ENCODE measurements at regions not wholly inside any gene's neighbourhood (a gene's known extent, or its start where the extent isn't known, plus 50 kb on each side); places are given as distances from the start of the nearest gene placed in this dataset.

DNA sequence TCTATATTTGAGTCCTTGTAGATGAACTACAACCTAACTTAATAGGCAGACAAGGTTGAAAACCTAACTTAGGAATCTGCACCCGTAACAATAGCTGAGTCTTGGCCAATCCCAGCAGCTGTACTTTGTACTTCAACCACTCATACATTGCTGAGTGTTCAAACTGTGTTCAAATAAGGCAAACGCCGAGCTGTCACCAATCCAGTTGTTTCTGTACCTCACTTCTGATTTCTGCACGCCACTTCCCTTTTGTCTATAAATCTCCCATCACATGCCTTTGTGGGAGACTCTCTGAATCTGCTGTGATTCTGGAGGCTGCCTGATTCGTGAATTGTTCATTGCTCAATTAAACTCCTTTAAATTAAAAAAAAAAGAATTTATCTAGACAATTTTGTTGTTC, 167.8 kb upstream of the TUT7 start:
- TF ChIP-seq, protein P1, sequence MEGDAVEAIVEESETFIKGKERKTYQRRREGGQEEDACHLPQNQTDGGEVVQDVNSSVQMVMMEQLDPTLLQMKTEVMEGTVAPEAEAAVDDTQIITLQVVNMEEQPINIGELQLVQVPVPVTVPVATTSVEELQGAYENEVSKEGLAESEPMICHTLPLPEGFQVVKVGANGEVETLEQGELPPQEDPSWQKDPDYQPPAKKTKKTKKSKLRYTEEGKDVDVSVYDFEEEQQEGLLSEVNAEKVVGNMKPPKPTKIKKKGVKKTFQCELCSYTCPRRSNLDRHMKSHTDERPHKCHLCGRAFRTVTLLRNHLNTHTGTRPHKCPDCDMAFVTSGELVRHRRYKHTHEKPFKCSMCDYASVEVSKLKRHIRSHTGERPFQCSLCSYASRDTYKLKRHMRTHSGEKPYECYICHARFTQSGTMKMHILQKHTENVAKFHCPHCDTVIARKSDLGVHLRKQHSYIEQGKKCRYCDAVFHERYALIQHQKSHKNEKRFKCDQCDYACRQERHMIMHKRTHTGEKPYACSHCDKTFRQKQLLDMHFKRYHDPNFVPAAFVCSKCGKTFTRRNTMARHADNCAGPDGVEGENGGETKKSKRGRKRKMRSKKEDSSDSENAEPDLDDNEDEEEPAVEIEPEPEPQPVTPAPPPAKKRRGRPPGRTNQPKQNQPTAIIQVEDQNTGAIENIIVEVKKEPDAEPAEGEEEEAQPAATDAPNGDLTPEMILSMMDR (conservative IDR thresholded peaks at IDR 0.05), result no peak
- TF ChIP-seq ZFX (IDR thresholded peaks at IDR 0.05), result no peak
- H3K27ac ChIP-seq, result no peak overlapping the region

DNA sequence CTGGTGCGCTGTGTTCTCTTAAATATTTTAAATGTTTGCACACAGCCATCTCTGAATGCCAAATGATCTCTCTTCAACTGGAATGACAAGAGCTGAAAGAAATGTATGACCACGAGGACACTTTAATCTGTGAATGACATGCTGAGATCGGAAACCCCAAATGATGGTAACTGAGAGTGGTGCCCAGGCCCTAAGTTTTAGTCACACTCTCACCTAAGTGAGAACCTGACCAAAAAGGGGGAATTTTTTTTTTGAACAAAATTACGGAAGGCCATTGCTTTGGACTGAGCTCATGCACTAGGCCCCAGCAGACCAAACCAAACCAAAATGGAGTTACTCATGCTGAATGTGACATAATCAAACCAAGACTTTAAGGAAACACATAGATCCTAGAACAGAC, 167.1 kb upstream of the TUT7 start:
- TF ChIP-seq, protein P1 (conservative IDR thresholded peaks at IDR 0.05), result no peak
- no peak for TF ChIP-seq ZFX (IDR thresholded peaks at IDR 0.05)
- no peak overlapping the region for H3K27ac ChIP-seq

DNA sequence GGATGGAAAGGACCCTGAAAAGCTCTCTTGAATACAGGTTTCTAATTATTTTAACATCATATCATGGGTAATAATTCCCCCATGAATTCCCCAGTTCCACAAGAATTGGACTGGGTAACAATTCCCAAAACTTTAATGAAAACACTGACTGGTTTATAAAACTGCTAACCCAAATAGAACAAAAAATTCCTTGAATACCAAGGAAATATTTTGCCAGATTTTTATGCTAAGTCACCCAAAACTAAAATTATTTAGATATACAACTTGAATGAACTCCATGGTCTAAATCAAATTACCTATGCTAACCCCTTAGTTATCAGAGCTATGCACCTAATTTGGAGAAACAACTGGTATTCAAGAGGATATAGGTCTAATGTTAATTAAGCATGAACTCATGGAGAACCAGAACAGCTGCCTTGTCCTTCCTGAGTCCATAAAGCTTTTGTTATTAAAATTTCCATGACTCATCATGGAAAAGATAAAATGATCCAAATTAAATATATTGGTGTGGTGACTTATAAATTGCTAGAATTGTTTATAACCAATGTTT, 164.9 kb upstream of the TUT7 start:
- H3K27ac ChIP-seq, result no peak overlapping the region
- TF ChIP-seq, protein P1 (conservative IDR thresholded peaks at IDR 0.05), result no peak
- no peak for TF ChIP-seq ZFX (IDR thresholded peaks at IDR 0.05)

DNA sequence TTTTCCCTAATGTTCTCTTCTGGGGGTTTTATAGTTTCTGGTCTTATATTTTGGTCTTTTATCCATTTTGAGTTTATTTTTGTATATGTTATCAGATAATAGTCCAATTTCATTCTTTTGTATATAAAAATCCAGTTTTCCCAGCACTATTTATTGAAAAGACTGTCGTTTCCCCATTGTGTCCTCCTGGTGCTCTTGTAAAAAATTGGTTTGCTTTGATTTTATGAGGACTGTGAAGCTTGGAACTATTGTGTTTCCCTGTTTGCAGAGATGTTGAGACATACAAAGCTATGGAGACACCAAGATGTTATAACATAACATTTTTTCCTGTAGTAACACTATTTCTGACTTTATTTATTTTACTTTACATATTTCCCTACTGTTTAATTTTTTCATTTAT, 163.3 kb upstream of the TUT7 start:
- H3K27ac ChIP-seq, result no peak overlapping the region
- no peak for TF ChIP-seq ZFX (IDR thresholded peaks at IDR 0.05)
- TF ChIP-seq, protein P1 (conservative IDR thresholded peaks at IDR 0.05), result no peak

DNA sequence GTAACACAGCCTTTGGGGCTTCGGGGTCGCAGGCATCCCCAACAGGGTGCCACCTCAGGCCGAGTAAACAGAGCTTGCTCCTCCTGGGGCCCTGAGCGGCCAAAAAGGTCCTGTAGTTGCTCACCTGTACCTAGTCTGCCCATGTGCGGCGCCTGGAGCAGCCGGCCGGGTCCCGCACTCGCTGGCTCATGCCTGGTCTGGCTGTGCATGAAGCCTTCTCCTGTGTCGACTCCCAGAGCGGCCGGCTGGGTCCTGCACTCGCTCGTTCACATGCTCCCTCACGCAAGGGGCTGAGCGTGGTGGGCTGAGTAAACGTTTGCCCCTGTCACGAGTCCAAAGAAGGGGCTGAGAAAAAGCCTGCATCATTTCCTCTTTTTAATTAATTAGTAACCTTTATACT, 162.4 kb upstream of the TUT7 start:
- H3K27ac ChIP-seq, result no peak overlapping the region
- TF ChIP-seq ZFX (IDR thresholded peaks at IDR 0.05), result no peak
- TF ChIP-seq, protein P1 (conservative IDR thresholded peaks at IDR 0.05), result no peak

DNA sequence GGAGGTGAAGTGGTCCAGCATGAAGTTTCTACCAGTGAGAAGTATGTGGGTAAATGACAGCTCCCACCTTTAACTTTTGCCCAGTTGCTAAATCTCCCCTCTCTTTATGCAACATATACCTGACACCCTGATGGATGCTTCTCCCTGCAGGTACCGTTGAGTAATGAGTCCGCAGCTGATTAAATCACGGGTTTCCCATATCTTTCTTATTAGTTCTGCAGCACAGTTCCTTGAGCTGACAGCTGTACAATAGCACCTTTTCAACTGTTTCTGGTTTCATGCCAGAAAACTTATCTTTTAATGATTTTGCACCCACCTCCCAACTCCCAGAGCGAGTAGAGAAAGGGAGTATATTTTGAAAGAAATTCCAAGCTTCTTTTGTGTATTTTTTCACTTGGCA, 161.0 kb upstream of the TUT7 start:
- TF ChIP-seq ZFX (IDR thresholded peaks at IDR 0.05), result no peak
- TF ChIP-seq, protein P1 (conservative IDR thresholded peaks at IDR 0.05), result no peak
- no peak overlapping the region for H3K27ac ChIP-seq

DNA sequence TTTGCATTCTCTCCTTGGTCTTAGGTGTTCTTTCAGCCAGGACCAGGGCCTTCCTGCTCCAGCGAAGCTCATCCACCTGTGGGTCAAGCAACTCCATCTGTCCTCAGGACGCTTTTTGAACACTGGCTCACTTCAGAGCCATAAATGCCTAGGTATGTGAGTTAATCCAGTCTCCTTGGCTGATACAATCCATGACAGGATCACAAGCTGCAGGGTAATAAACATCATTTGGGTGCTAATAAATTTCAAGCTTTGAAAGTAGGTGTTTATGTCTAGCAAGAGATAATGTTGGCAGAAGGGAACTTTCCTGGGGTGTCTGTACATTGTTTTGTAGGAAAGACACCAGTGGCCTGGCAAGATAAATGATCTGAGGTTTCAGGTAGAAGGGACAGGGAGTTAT, 159.2 kb upstream of the TUT7 start:
- TF ChIP-seq, protein P1 (conservative IDR thresholded peaks at IDR 0.05), result no peak
- no peak for TF ChIP-seq ZFX (IDR thresholded peaks at IDR 0.05)
- H3K27ac ChIP-seq, result no peak overlapping the region
